ENCODE measurements at regions not wholly inside any gene's neighbourhood (a gene's known extent, or its start where the extent isn't known, plus 50 kb on each side); places are given as distances from the start of the nearest gene placed in this dataset.

DNA sequence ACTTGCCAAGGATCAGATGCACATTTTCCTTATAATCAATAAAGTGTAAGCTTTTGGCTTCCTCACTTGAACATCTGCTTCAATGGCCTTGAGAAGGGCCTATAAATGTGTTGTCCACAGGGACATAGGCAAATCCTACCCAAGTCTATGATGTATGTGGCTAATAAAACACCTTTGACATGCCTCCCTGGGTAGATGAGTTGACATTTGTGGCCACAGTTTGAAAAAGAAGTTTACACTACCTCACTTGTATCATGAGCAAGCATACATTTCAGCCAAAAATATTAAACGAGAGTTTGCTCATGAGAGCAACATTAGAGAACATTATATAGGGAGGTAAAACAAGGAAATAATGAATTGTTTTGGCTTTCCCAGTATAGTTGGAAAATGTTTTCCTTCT, 1067.7 kb downstream of the C4orf33 start:
- no peak overlapping the region for H3K27ac ChIP-seq
- H3K27me3 ChIP-seq: no peaks in the 10 kb centered on the region
- no peak for DNase-seq
- TF ChIP-seq, protein P1, sequence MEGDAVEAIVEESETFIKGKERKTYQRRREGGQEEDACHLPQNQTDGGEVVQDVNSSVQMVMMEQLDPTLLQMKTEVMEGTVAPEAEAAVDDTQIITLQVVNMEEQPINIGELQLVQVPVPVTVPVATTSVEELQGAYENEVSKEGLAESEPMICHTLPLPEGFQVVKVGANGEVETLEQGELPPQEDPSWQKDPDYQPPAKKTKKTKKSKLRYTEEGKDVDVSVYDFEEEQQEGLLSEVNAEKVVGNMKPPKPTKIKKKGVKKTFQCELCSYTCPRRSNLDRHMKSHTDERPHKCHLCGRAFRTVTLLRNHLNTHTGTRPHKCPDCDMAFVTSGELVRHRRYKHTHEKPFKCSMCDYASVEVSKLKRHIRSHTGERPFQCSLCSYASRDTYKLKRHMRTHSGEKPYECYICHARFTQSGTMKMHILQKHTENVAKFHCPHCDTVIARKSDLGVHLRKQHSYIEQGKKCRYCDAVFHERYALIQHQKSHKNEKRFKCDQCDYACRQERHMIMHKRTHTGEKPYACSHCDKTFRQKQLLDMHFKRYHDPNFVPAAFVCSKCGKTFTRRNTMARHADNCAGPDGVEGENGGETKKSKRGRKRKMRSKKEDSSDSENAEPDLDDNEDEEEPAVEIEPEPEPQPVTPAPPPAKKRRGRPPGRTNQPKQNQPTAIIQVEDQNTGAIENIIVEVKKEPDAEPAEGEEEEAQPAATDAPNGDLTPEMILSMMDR (IDR thresholded peaks at IDR 0.05): no peak
- no peaks in the 10 kb centered on the region for H3K9me3 ChIP-seq
- no peaks in the 10 kb centered on the region for H3K36me3 ChIP-seq
- intact Hi-C loops (cut with DNase I; ENCODE audit: low total_unique reads): no loop called here
- H3K4me1 ChIP-seq: no peaks in the 10 kb centered on the region
- no peak overlapping the region for H3K4me3 ChIP-seq

DNA sequence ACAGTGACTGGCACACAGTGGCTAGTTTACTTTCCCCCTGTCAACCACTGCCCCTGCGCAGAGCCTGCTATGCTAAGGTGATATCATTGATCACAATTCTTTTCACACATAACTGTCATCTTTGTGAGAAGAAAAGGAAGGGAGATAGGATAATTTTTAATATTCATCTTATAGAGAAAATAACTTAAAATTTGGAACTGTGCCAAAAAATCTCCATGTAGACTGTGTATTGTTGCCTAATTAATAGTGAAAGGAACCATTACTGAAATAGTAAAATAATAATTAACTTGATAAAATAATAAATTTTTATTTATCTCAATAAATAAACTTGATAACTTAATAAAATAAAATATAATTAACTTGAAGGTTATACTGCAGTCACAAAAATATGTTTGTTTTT, 1069.4 kb downstream of the C4orf33 start:
- TF ChIP-seq, protein P1 (IDR thresholded peaks at IDR 0.05): no peak
- no peak for DNase-seq
- H3K4me3 ChIP-seq: no peak overlapping the region
- intact Hi-C loops (cut with DNase I; ENCODE audit: low total_unique reads): no loop called here
- H3K27me3 ChIP-seq: no peaks in the 10 kb centered on the region
- no peak overlapping the region for H3K27ac ChIP-seq
- H3K4me1 ChIP-seq: no peaks in the 10 kb centered on the region
- H3K9me3 ChIP-seq: no peaks in the 10 kb centered on the region
- no peaks in the 10 kb centered on the region for H3K36me3 ChIP-seq

DNA sequence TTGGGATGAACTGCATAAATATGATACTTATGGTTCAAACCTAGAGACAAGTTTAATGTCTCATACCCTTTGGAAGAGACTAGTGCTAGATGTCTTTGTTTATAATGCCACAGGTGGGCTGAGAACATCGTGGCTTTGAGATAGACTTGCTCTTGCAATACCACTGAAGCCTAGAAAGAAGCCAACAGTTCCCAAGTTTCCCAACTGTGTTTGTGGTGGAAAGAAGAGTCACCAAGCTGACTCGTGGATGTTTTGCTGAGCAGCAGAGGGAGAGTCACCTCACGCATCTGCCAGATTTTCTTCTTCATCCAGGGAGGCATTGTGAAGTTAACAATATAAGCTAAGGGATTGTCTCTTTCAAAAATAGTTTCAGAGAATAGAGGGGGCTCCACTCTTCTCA, 1076.2 kb downstream of the C4orf33 start:
- intact Hi-C loops (cut with DNase I; ENCODE audit: low total_unique reads): no loop called here
- DNase-seq: no peak
- Histone ChIP-seq H3K36me3 (no peaks in the 10 kb centered on the region), H3K4me3 (no peak overlapping the region), H3K4me1 (no peaks in the 10 kb centered on the region), H3K9me3 (no peaks in the 10 kb centered on the region), H3K27me3 (no peaks in the 10 kb centered on the region), H3K27ac (no peak overlapping the region)
- TF ChIP-seq, protein P1 (IDR thresholded peaks at IDR 0.05): no peak

DNA sequence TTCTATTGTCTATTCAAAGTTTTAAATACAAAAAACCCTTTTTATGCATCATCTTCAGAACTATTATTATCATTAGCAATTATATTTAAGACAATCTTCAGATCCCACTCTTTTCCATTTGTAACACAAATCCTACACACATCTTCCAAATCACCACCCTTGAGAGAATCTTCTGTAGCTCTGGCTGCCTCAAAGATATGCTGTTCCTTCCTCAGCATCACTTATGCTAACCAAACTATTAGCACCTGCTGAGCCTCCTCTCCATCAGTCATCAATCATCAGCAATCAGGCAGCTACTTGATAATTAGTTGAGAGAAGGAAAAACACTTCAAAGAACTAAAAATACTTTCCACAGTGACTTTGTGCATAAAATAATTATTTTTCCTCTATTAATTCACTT, 1082.2 kb downstream of the C4orf33 start:
- TF ChIP-seq, protein P1 (IDR thresholded peaks at IDR 0.05): no peak

DNA sequence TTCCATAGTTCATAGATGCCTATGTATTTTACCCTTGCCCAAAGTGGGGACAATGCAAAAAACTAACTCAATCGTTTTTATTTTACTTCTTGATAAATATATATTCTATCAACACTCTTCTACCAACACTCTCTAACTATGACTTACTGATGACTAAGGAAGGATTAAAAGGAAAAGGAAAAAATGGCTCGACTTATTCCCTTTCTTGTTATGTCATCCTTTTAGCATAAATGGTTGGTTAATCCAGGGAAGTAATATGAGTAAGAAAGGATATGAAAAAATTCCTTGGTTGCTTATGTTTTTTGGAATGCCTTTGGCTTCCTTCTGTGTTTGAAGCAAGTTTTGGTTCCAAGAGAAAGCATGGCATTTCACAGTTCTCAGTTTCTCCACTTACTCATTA, 1087.1 kb downstream of the C4orf33 start:
- Histone ChIP-seq H3K27me3 (no peaks in the 10 kb centered on the region), H3K4me3 (no peak overlapping the region), H3K27ac (no peak overlapping the region), H3K9me3 (no peaks in the 10 kb centered on the region), H3K4me1 (no peaks in the 10 kb centered on the region), H3K36me3 (no peaks in the 10 kb centered on the region)
- intact Hi-C loops (cut with DNase I; ENCODE audit: low total_unique reads): no loop called here
- TF ChIP-seq, protein P1 (IDR thresholded peaks at IDR 0.05): no peak
- DNase-seq: no peak

More for the DNA sequence above, 1082.2 kb downstream of the C4orf33 start:
- no peaks in the 10 kb centered on the region for H3K9me3 ChIP-seq
- no peaks in the 10 kb centered on the region for H3K36me3 ChIP-seq
- H3K27ac ChIP-seq: no peak overlapping the region
- no peak overlapping the region for H3K4me3 ChIP-seq
- no peaks in the 10 kb centered on the region for H3K4me1 ChIP-seq
- intact Hi-C loops (cut with DNase I; ENCODE audit: low total_unique reads): no loop called here
- H3K27me3 ChIP-seq: no peaks in the 10 kb centered on the region
- no peak for DNase-seq

DNA sequence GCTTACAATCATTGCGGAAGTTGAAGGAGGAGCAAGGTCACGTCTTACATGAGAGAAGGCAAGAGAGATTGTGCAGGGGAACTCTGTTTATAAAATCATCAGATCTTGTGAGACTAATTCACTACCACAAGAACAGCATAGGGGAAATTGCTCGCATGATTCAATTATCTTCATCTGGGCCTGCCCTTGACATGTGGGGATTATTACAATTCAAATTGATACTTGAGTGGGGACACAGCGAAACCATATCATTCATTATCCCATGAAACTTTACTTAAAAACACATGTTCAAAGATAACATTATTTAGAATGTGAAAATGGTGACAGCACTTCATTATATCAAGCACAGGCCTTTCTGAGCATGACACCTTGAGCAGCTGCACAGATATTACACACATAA, 1087.8 kb downstream of the C4orf33 start:
- H3K27ac ChIP-seq: no peak overlapping the region
- intact Hi-C loops (cut with DNase I; ENCODE audit: low total_unique reads): no loop called here
- DNase-seq: no peak

More for the DNA sequence above, 1087.8 kb downstream of the C4orf33 start:
- H3K9me3 ChIP-seq: no peaks in the 10 kb centered on the region
- TF ChIP-seq, protein P1 (IDR thresholded peaks at IDR 0.05): no peak
- no peak overlapping the region for H3K4me3 ChIP-seq
- no peaks in the 10 kb centered on the region for H3K27me3 ChIP-seq
- H3K36me3 ChIP-seq: no peaks in the 10 kb centered on the region
- H3K4me1 ChIP-seq: no peaks in the 10 kb centered on the region
